Sigmoid colon (tissue), 6 donors: ENCODE measurements at regions not wholly inside any gene's neighbourhood (a gene's known extent, or its start where the extent isn't known, plus 50 kb on each side); places are given as distances from the start of the nearest gene placed in this dataset.

Experiments
- DNase-seq: peaks from one replicate; pipeline ENCODE4 v3.0.0-alpha.2; 2019
- H3K27ac ChIP-seq, 4 donors: fragments of 200-600 bp; sonication (generic); one replicate each; pipeline ENCODE4 v1.5.1; 2016 to 2019; ENCODE audit warnings: mild to moderate bottlenecking in 1 of 4
- H3K27me3 ChIP-seq, 3 donors: fragments of 200-600 bp; sonication (generic); one replicate each; pipeline ENCODE4 v1.5.1; 2019; ENCODE audit warnings: mild to moderate bottlenecking in 1 of 3
- H3K36me3 ChIP-seq, 4 donors: fragments of 200-600 bp; sonication (generic); one replicate each; pipeline ENCODE4 v1.5.1; 2016 to 2019
- H3K4me1 ChIP-seq, 4 donors: fragments of 200-600 bp; sonication (generic); one replicate each; pipeline ENCODE4 v1.5.1; 2017 to 2019
- H3K4me3 ChIP-seq, 4 donors: fragments of 200-600 bp; sonication (generic); one replicate each; pipeline ENCODE4 v1.5.1; 2017 to 2019; ENCODE audit warnings: mild to moderate bottlenecking in 2 of 4, moderate library complexity in 1 of 4
- H3K9me3 ChIP-seq, 4 donors: fragments of 200-600 bp in 3 of 4; sonication (generic) in 3 of 4; one replicate each; pipeline versions ENCODE4 v1.5.1 to v1.6.1; 2013 to 2019
- CTCF ChIP-seq, 4 experiments: fragments of 450-650 bp in 3 of 4; fragments of 200-600 bp in 1 of 4; IDR thresholded peaks; one replicate each; pipeline ENCODE4 v1.5.1; 2016 to 2019; ENCODE audit warnings: antibody characterized with exemption in 4 of 4, mild to moderate bottlenecking in 3 of 4, moderate library complexity in 2 of 4
- EP300 ChIP-seq, 4 donors: sonication (generic); formaldehyde crosslinking; IDR thresholded peaks; one replicate each; pipeline ENCODE4 v1.6.1; 2017; ENCODE audit warnings: antibody characterized with exemption in 4 of 4
- POLR2A ChIP-seq, 2 donors: fragments of 450-650 bp; IDR thresholded peaks; one replicate each; pipeline ENCODE4 v1.6.1; 2016; ENCODE audit warnings: antibody characterized with exemption in 2 of 2, mild to moderate bottlenecking in 2 of 2, moderate library complexity in 2 of 2
- POLR2AphosphoS5 ChIP-seq, 4 donors: sonication (generic); formaldehyde crosslinking; IDR thresholded peaks; one replicate each; pipeline ENCODE4 v1.6.1; 2017; ENCODE audit warnings: antibody characterized with exemption in 4 of 4
- WGBS, 2 donors: extraction: QIAGEN DNeasy Blood & Tissue Kit; methylation state at CpG; one replicate each; pipeline ENCODE4 v1.1.7; 2013; 5-methylcytosine and 5-hydroxymethylcytosine counted together
- intact Hi-C: fragments of 100-400 bp; cut with DNase I; formaldehyde crosslinking; loops from one replicate; pipeline ENCODE4 v1.15.1; 2023
- donor health status: healthy with polysubstance abuse.
- donor health status: healthy.

GRCh38 chr3:28598165-28598564 is 249.5 kb upstream of the AZI2 start:
- no peak overlapping the region for H3K4me3 ChIP-seq
- WGBS, 2 donors: 79 to 88% methylated on average over 4 of the region's 4 CpGs
- H3K4me1 ChIP-seq: no peaks in the 10 kb centered on the region
- H3K27me3 ChIP-seq: no peaks in the 10 kb centered on the region
- intact Hi-C loops: no loop called here
- no peak for DNase-seq
- TF ChIP-seq POLR2AphosphoS5 (IDR thresholded peaks at IDR 0.05) (no peak), POLR2A (IDR thresholded peaks at IDR 0.05) (no peak), CTCF (IDR thresholded peaks at IDR 0.05) (no peak), EP300 (IDR thresholded peaks at IDR 0.05) (no peak)
- no peak overlapping the region for H3K27ac ChIP-seq
- no peaks in the 10 kb centered on the region for H3K36me3 ChIP-seq
- H3K9me3 ChIP-seq: no peaks in the 10 kb centered on the region

GRCh38 chr3:28601291-28601690 is 252.7 kb upstream of the AZI2 start:
- DNase-seq: no peak
- H3K27me3 ChIP-seq: no peaks in the 10 kb centered on the region
- no peak overlapping the region for H3K4me3 ChIP-seq
- H3K4me1 ChIP-seq: no peaks in the 10 kb centered on the region
- 39 to 61% methylated on average over 4 of the region's 4 CpGs for WGBS, 2 donors
- TF ChIP-seq CTCF (IDR thresholded peaks at IDR 0.05) (no peak), POLR2AphosphoS5 (IDR thresholded peaks at IDR 0.05) (no peak), EP300 (IDR thresholded peaks at IDR 0.05) (no peak), POLR2A (IDR thresholded peaks at IDR 0.05) (no peak)
- no peak overlapping the region for H3K27ac ChIP-seq
- intact Hi-C loops: no loop called here
- no peaks in the 10 kb centered on the region for H3K36me3 ChIP-seq
- no peaks in the 10 kb centered on the region for H3K9me3 ChIP-seq

- TF ChIP-seq EP300 (IDR thresholded peaks at IDR 0.05) (no peak), CTCF (IDR thresholded peaks at IDR 0.05) (no peak), POLR2AphosphoS5 (IDR thresholded peaks at IDR 0.05) (no peak), POLR2A (IDR thresholded peaks at IDR 0.05) (no peak)
- intact Hi-C loops: no loop called here
- no peaks in the 10 kb centered on the region for H3K9me3 ChIP-seq
- no peaks in the 10 kb centered on the region for H3K27me3 ChIP-seq
- WGBS, 2 donors: 65 to 82% methylated on average over 2 of the region's 2 CpGs
- no peaks in the 10 kb centered on the region for H3K4me1 ChIP-seq
- no peaks in the 10 kb centered on the region for H3K36me3 ChIP-seq
- H3K4me3 ChIP-seq: no peak overlapping the region
- DNase-seq: no peak
- H3K27ac ChIP-seq: no peak overlapping the region
Observed at GRCh38 chr3:28606283-28606682, 257.7 kb upstream of the AZI2 start.

GRCh38 chr3:28612232-28612631 is 263.6 kb upstream of the AZI2 start:
- intact Hi-C loops: no loop called here
- Histone ChIP-seq H3K36me3 (no peaks in the 10 kb centered on the region), H3K27me3 (no peaks in the 10 kb centered on the region), H3K4me3 (no peak overlapping the region), H3K9me3 (no peaks in the 10 kb centered on the region), H3K27ac (no peak overlapping the region), H3K4me1 (no peaks in the 10 kb centered on the region)
- TF ChIP-seq EP300 (IDR thresholded peaks at IDR 0.05) (no peak), POLR2A (IDR thresholded peaks at IDR 0.05) (no peak), POLR2AphosphoS5 (IDR thresholded peaks at IDR 0.05) (no peak), CTCF (IDR thresholded peaks at IDR 0.05) (no peak)
- DNase-seq: no peak

GRCh38 chr3:28613511-28614106 is 265.0 kb upstream of the AZI2 start:
- Histone ChIP-seq H3K27me3 (no peaks in the 10 kb centered on the region), H3K9me3 (no peaks in the 10 kb centered on the region), H3K4me1 (no peaks in the 10 kb centered on the region), H3K27ac (no peak overlapping the region), H3K4me3 (no peak overlapping the region), H3K36me3 (no peaks in the 10 kb centered on the region)
- WGBS, 2 donors: 90 to 92% methylated on average over 6 of the region's 6 CpGs
- no peak for DNase-seq
- intact Hi-C loops: no loop called here
- no peak for TF ChIP-seq POLR2A (IDR thresholded peaks at IDR 0.05)
- no peak for TF ChIP-seq CTCF (IDR thresholded peaks at IDR 0.05)
- no peak for TF ChIP-seq EP300 (IDR thresholded peaks at IDR 0.05)
- no peak for TF ChIP-seq POLR2AphosphoS5 (IDR thresholded peaks at IDR 0.05)
